Small intestine (tissue), 7 donors: ENCODE measurements at regions not wholly inside any gene's neighbourhood (a gene's known extent, or its start where the extent isn't known, plus 50 kb on each side); places are given as distances from the start of the nearest gene placed in this dataset.

Experiments used
- DNase-seq, 2 donors: peaks; one replicate each; pipeline versions ENCODE4 v3.0.0 to v3.0.0-alpha.2; 2013
- FAIRE-seq: peaks from 2 replicates; lab custom pipeline; 2012; peaks lifted over from hg19 to GRCh38; lab: Jason Lieb, UNC
- H3K27ac ChIP-seq, 3 donors: one replicate each; pipeline ENCODE4 v1.5.1; 2013; ENCODE audit warnings: low read length in 2 of 3, mild to moderate bottlenecking in 2 of 3, control low read depth in 1 of 3, inconsistent platforms in 1 of 3, low read depth in 1 of 3, moderate library complexity in 1 of 3
- H3K27me3 ChIP-seq, 3 donors: one replicate each; pipeline ENCODE4 v1.6.1; 2013; ENCODE audit warnings: low read length in 3 of 3, inconsistent platforms in 1 of 3; ENCODE audit not compliant: control insufficient read depth in 3 of 3, insufficient read depth in 3 of 3
- H3K36me3 ChIP-seq, 3 donors: one replicate each; pipeline ENCODE4 v1.6.1; 2013; ENCODE audit warnings: low read length in 3 of 3, inconsistent platforms in 1 of 3, low read depth in 1 of 3, mild to moderate bottlenecking in 1 of 3, moderate library complexity in 1 of 3; ENCODE audit not compliant: control insufficient read depth in 3 of 3, insufficient read depth in 2 of 3
- H3K4me1 ChIP-seq, 3 donors: one replicate each; pipeline ENCODE4 v1.6.1; 2013; ENCODE audit warnings: low read length in 2 of 3, inconsistent platforms in 1 of 3, low read depth in 1 of 3, mild to moderate bottlenecking in 1 of 3, moderate library complexity in 1 of 3; ENCODE audit not compliant: control insufficient read depth in 3 of 3, insufficient read depth in 2 of 3
- H3K4me3 ChIP-seq, 3 donors: one replicate each; pipeline ENCODE4 v1.5.1; 2013; ENCODE audit warnings: low read length in 3 of 3, control low read depth in 1 of 3, inconsistent platforms in 1 of 3, low read depth in 1 of 3, mild to moderate bottlenecking in 1 of 3, moderate library complexity in 1 of 3
- H3K9me3 ChIP-seq, 2 donors: one replicate each; pipeline ENCODE4 v1.6.1; 2013; ENCODE audit warnings: low read depth in 1 of 2, low read length in 1 of 2; ENCODE audit not compliant: control insufficient read depth in 2 of 2, insufficient read depth in 1 of 2
- WGBS, 3 donors: extraction: QIAGEN DNeasy Blood & Tissue Kit; methylation state at CpG; one replicate each; pipeline ENCODE4 v1.1.7; 2013; 5-methylcytosine and 5-hydroxymethylcytosine counted together
- donor health status: healthy with polysubstance abuse.
- donor health status: control.
- donor health status: control.
- donor health status: Bipolar disorder and iron deficiency.
- donor health status: healthy.

DNA sequence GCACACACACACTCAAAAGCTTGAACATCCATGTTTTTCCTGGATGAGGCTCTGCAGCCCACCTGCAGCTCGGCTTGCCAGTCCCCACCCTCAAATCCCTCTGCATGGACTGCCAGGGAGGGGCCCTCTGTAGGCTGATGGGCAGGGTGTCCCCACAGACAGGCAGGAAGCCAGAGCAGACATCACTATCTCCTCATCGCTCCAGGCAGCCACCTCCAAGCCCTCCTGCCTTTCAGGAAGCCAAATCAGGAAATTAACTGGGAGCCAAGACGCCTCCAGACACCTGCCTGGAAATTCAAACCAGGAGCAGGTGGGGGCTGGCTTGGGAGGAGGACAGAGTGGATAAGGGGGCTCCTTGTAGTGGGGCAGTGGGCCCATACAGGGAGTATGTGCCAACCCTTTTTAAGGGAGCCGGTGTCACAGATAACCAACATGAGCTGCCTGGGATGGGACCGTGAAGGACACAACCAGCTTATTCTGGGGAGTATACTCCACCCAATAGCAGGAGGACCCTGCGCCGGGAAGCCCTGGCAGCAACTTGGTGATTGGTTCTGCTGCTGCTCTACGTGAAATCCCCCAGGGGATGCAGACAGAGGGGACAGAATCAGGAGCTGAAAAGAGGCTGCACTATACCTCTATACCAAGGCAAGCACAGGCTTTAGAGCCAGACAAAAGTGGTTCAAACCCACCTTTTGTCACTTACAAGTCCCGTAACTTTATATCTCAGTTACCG, 139.1 kb downstream of the CCT6B start:
- H3K27ac ChIP-seq, result no peak overlapping the region
- H3K27me3 ChIP-seq, result peaks cover 0 to 4% (median 0%) of the 10 kb centered on the region in 3 donors
- H3K36me3 ChIP-seq, result no peaks in the 10 kb centered on the region
- DNase-seq (no peak), FAIRE-seq (no peak)
- no peak overlapping the region for H3K4me3 ChIP-seq
- 49 to 57% (median 54%) methylated on average over 10 of the region's 10 CpGs for whole genome bisulfite sequencing, 3 donors
- H3K4me1 ChIP-seq, result no peaks in the 10 kb centered on the region
- no peaks in the 10 kb centered on the region for H3K9me3 ChIP-seq

DNA sequence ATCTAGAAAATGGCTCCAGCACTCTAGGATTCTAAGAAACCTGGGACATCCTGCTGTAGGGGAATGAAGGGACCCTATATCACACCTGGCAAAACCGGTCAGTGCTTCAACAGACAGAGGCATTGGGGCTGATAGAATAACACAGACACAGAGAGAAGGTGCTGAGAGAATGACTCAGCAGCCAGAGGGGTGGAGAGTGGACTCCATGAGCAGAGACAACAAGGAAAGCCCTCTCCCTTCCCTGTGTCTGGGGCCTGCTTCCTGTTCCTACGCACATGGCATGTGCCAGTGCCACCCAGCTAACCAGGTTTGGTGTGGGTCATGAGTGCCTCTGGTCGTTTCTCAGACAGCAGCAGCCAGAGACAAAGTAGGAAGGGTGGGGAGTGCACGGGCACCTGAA, 140.3 kb downstream of the CCT6B start:
- WGBS, 3 donors, result 25 to 33% (median 27%) methylated on average over 4 of the region's 4 CpGs
- no peaks in the 10 kb centered on the region for H3K36me3 ChIP-seq
- DNase-seq, result no peak
- no peaks in the 10 kb centered on the region for H3K4me1 ChIP-seq
- H3K27me3 ChIP-seq, result peaks cover 0 to 4% (median 0%) of the 10 kb centered on the region in 3 donors
- no peak for FAIRE-seq
- no peaks in the 10 kb centered on the region for H3K9me3 ChIP-seq
- no peak overlapping the region for H3K4me3 ChIP-seq
- no peak overlapping the region for H3K27ac ChIP-seq

DNA sequence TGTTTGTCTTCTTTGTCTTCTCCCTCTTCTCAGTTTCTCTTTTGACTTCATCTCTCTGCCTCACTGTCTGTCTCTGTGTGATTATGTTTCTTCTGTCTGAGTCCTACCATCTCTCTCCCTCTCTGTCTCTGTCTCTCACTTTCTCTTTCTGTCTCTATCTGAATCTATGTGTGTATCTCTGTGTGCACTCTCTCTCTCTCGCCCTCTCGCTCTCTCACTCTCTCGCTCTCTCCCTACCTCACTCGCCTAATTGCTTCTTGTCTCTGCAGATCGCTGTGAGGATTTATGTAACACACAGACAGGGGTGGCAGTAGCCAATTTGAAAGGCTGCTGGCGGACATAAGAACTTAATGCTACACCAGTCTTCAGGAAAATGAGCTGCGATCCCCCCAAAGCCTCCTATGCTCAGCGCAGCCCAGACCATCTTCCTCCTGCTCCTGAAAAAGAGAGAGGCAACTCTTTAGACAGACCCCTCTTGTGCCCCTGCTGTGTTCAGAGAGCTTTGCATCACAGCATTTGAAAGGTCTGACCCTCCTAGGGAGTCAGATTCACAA, 140.9 kb downstream of the CCT6B start:
- WGBS, 3 donors, result 25 to 35% (median 35%) methylated on average over 8 of the region's 8 CpGs
- Histone ChIP-seq H3K9me3 (no peaks in the 10 kb centered on the region), H3K36me3 (no peaks in the 10 kb centered on the region), H3K4me3 (no peak overlapping the region), H3K4me1 (no peaks in the 10 kb centered on the region), H3K27me3 (peaks cover 0 to 4% (median 0%) of the 10 kb centered on the region in 3 donors), H3K27ac (no peak overlapping the region)
- DNase-seq (no peak), FAIRE-seq (no peak)

DNA sequence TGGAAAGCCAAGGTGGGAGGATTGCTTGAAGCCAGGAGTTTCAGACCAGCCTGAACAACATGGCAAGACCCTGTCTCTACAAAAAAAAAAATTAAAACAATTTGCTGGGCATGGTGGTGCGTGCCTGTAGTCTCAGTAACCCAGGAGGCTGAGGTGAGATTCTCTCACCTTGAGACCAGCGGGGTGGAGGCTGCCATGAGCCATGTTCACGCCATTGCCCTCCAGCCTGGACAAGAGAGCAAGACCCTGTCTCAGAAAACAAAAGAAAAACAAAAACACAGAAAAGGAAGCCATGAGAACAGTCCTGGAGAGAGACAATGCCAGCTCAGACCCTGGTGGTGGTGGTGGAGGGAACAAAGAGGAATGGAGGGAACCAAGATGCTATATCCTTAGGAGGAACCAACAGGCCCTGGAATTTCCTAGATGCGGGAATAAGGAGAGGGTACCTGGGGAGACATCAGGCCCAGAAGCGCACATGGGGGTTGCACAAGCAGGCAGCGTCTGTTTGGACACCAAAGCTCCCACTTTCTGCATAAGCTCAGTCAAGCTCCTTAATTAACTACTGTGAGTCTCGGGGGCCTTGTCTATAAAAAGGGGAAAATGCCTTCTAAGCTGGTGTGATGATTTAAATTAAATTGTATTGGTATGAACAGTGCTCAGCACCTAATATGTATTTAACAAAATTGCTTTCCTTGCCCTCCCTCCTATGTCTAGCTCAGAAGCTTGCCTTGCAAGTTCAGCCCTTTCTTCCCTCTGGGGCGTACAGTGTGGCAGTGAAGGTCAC, 143.8 kb downstream of the CCT6B start:
- DNase-seq, result no peak
- no peak for FAIRE-seq
- no peak overlapping the region for H3K4me3 ChIP-seq
- H3K27ac ChIP-seq, result no peak overlapping the region
- no peaks in the 10 kb centered on the region for H3K9me3 ChIP-seq
- H3K27me3 ChIP-seq, result peaks cover 0 to 4% (median 0%) of the 10 kb centered on the region in 3 donors
- WGBS, 3 donors, result 74 to 89% (median 80%) methylated on average over 8 of the region's 8 CpGs
- H3K36me3 ChIP-seq, result no peaks in the 10 kb centered on the region
- H3K4me1 ChIP-seq, result no peaks in the 10 kb centered on the region

DNA sequence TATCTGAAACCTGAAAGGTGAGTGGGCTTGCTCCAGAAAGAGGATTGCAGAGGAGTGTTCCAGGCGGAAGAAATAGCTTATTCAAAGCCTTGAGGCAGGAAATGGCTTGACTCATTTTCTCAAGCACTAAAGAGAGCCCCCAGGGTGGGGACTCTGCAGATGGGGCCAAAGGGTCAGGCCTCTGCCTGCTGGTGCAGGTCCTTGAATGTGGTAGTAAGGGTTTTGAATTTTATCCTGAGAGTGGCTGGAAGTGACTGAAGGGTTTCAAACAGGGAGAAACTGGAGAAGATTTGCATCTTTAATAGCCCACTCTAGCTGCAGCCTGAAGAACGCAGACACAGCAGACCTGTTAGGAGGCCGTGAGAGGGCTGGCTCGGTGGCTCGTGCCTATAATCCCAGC, 144.4 kb downstream of the CCT6B start:
- H3K4me3 ChIP-seq, result no peak overlapping the region
- FAIRE-seq (no peak), DNase-seq (no peak)
- no peaks in the 10 kb centered on the region for H3K9me3 ChIP-seq
- peaks cover 0 to 4% (median 0%) of the 10 kb centered on the region in 3 donors for H3K27me3 ChIP-seq
- no peaks in the 10 kb centered on the region for H3K4me1 ChIP-seq
- 57 to 85% (median 77%) methylated on average over 5 of the region's 5 CpGs for WGBS, 3 donors
- H3K27ac ChIP-seq, result no peak overlapping the region
- no peaks in the 10 kb centered on the region for H3K36me3 ChIP-seq

DNA sequence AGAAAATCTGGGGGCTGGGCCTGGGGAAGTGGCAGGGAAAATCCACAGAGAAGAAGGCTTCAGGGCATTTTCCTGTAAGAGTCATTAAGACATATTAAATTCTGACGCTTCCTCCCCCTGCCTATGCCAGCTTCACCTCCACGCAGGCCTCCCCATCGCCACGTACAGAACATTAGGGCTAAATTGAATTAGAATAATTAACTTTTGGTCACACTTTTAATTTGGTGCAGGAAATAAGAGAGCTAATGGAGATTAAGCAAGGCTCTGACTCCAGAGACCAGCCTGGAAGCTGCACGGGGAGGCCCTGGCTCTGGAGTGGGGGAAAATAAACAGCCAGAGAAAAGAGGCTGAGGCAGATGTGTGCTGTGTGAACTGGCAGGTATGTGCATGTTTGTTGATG, 148.0 kb downstream of the CCT6B start:
- Histone ChIP-seq H3K4me3 (no peak overlapping the region), H3K4me1 (no peaks in the 10 kb centered on the region), H3K27me3 (peaks cover 0 to 7% (median 0%) of the 10 kb centered on the region in 3 donors), H3K27ac (no peak overlapping the region), H3K36me3 (no peaks in the 10 kb centered on the region), H3K9me3 (no peaks in the 10 kb centered on the region)
- 62 to 75% (median 65%) methylated on average over 5 of the region's 5 CpGs for WGBS, 3 donors
- no peak for FAIRE-seq
- DNase-seq, result no peak

DNA sequence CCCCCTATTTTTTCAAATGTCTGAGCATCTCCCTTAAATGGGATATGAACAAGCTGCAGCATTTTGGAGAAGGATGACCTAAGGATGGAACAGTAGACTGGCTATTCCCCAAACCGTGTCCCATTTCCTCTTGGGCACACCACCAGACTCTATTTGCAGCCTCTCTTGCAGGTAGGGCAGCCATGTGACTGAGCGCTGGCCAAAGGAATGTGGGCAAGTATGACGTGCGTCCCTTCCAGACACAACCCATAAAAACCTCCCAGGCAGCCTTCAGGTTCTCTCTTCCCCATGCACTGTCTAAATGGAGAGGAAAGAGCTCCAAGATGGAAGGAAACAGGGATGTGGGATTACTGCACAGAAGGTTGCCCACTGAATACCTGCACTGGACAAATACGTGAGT, 149.7 kb downstream of the CCT6B start:
- FAIRE-seq (no peak), DNase-seq (no peak)
- Histone ChIP-seq H3K4me1 (no peaks in the 10 kb centered on the region), H3K36me3 (no peaks in the 10 kb centered on the region), H3K27me3 (peaks cover 0 to 7% (median 0%) of the 10 kb centered on the region in 3 donors), H3K9me3 (no peaks in the 10 kb centered on the region), H3K27ac (no peak overlapping the region), H3K4me3 (no peak overlapping the region)
- whole genome bisulfite sequencing, 3 donors, result 66 to 77% (median 69%) methylated on average over 5 of the region's 5 CpGs

DNA sequence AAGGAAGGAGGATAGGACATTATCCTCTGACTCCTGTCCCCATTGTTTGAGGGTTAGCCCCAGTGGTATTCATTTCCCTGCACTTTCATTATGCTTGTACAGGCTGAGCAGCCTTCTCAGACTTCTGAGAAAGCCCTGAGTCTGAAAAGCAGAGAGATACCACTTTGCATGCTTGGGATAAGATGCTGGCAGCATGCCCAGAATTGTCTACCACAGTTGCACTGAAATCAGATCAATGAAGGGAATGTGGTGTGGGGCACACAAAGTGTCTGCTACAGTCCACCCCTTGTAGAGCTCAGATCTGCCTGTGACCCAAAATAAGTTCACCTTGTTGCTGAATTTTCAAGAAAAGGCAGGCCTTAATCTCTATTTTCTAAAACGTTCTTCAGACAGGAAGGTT, 160.6 kb downstream of the CCT6B start:
- Histone ChIP-seq H3K36me3 (no peaks in the 10 kb centered on the region), H3K4me1 (no peaks in the 10 kb centered on the region), H3K4me3 (no peak overlapping the region), H3K9me3 (no peaks in the 10 kb centered on the region), H3K27me3 (no peaks in the 10 kb centered on the region), H3K27ac (no peak overlapping the region)
- no peak for DNase-seq
- 37 to 60% (median 46%) methylated on average over 1 of the region's 1 CpG for WGBS, 3 donors
- no peak for FAIRE-seq
